GM21526 (cell line): ENCODE measurements at regions not wholly inside any gene's neighbourhood (a gene's known extent, or its start where the extent isn't known, plus 50 kb on each side); places are given as distances from the start of the nearest gene placed in this dataset.
"Not testable (repeated sequence)": the region's sequence is repeated elsewhere in the genome, so short reads cannot be mapped to it uniquely, and the experiment has no call there.

Experiments
- ATAC-seq: cut with Tn5 transposase; IDR thresholded peaks from one replicate; pipeline ENCODE4 v1.9.1; 2021; ENCODE audit warnings: moderate library complexity; ENCODE audit not compliant: unreplicated experiment, low FRiP score

DNA sequence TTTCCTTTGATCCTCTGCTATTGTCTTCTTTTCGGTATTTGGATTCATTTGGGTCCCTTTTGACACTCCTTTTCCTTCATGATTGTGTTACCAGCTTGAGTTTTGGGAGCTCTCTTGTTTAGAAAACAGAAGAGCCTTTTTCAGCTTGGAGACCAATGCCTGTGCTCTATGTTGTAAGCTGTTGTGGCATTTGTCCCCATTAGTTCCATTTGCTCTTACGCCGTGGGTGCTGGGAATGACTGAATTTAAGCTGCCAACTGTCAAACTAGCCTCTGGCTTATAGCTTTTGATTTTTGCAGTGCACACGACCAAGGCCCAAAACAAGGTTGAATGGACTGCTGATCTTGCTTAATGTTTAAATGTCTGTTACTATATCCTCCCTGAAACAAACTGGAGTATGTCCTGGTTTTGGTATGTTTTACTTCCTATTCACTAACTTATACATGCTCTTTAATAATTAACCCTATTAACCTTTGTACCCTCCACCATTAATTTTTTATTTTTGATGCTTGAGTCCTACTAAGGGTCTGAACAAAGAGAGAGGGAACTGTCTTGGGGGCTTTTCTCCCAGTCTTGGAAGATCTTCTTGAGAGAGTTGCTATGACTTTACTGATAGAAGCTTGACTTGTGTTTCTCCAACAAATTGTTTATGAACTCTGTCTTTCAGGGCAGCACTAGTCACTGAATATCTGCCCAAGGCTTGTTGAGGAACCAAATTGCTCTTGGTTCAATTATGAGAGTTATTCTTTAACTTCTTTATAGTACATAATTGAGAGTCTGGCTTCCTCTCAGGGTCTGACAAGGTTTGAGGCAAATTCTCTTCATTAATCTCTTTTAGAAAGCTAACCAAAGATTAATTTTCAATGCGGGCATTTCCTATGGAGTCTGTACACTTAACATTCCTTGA lies 100.3 kb upstream of the SIRPG start:
- ATAC-seq = no peak

DNA sequence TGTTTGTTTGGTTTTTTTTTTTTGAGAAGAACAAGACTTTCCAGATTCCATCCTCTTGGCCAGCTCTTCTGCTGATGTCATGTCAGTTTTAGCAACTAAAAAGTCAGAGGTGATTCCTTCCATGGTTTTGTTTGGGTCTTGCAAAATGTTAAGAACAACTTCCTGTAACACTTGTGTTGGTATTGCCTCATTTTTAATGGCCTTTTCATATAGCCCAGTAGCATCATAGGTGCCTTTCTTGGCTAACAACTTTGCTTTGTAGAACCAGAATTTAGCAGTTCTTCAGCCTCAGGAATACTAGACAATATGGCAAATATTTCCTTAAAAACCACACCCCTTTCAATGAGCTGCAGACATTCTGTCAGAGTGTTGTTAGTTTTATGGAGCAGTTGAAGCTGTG lies 99.5 kb upstream of the SIRPG start:
- no peak for ATAC-seq

GRCh38 chr20:1754749-1755148 lies 97.2 kb upstream of the SIRPG start:
- ATAC-seq = no peak

- no peak for ATAC-seq
Observed at GRCh38 chr20:1754306-1754705, 96.7 kb upstream of the SIRPG start.

DNA sequence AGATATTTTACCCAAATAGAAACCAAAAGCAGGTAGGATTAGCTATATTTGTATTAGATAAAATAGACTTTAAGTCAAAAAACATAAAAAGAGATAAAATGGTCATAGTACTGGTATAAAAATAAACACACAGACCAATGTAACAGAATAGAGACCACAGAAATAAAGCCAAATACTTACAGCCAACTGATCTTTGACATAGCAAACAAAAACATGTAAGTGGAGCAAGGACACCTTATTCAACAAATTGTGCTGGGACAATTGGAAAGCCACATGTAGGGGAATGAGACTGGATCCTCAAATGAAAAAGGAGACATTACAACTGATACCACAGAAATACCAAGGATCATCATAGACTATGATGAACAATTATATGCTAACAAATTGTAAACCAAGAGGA lies 94.5 kb upstream of the SIRPG start:
- no peak for ATAC-seq

DNA sequence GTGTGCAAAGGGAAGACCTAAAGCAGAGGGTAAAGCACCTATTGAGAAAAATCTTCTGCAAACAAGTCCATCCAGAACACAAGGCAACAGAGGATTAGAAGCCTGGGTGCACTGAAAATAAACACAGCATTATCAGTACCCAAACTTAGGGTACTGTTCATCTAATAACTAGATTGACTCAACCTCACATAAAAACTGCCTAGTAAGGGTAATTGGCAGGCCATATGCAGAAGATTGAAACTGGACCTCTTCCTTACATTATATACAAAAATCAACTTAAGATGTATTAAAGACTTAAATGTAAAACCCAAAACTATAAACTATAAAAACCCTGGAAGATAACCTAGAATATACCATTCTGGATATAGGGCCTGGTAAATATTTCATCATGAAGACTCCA lies 91.2 kb upstream of the SIRPG start:
- no peak for ATAC-seq

DNA sequence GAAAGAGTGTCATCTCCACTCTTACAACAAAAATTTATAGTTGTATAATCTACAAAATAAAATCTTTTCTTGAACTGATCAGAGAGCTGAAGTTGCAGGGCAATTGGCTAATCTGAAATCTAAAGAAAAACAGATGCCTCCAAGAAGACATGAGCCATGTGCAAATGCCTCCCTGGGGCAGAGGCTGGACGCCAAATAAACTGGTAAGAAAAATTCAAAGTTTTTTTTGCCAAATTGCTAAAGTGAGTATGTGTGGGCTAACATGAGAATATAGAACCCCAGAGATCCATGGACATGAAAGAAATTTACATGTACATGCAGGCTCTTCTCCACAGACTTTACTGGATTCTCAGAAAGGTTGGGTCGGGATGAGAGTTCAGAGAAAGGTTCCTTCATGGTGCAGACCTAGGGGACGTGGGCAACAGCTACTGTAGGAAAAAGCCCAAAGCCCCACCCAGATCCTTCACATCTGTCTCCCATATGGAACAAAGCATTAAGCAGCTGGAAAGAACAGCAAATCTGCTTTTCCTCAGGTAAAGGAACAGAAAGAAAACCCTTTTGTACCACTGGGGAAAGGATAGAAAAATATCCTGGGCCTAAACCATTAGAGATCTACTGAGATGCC lies 90.5 kb upstream of the SIRPG start:
- no peak for ATAC-seq

GRCh38 chr20:1742049-1742434 lies 84.5 kb upstream of the SIRPG start:
- ATAC-seq = not testable (repeated sequence)

DNA sequence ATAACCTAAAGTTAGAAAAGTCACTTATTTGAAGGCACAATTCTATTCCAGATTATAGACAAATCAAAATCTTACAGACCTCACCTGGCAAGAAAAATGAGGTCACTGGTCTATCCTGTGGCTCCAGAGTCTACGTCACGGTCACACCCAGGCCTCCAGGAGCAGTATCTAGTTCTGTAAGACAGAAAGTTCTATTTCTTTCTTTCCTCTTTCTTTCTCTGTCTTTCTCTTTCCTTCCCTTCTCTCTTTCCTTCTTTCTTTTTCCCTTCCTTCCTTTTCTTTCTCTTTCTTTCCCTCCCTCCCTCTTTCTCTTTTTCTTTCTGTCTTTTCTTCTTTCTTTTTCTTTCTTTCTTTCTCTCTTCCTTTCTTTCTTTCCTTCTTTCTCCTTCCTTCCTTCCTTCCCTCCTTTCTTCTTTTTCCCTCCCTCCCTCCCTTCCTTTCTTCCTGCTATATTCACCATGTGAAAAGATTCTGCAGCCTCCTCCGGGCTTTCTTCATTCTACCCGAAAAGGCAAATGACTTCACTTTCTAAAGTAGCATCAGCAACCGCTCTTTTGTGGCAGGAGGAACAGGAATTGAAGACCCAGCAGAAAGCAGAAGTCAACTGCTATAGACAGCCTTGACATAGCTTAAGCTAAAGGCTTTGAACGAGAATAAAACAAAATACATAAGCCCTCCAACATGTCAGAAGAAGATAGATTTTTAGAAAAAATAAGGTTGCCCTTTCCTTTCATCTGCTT lies 83.9 kb upstream of the SIRPG start:
- ATAC-seq = no peak

DNA sequence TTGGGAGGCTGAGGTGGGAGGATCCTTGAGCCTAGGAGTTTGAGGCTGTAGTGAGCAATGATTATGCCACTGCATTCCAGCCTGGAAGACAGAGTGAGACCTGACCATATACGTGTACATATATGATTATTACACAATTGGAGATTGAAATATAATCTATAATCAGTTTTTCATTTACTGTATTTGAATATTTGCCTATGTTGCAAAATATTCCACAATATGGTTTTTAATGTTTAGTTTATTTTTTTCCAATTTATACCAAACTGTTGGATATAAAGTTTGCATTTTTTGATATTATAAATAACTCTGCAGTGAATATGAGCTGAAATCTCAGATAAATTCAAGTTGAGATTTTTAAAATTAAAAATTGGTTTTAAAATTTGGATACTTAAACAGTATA lies 79.6 kb upstream of the SIRPG start:
- ATAC-seq = no peak

GRCh38 chr20:1735417-1736089 lies 78.0 kb upstream of the SIRPG start:
- no peak for ATAC-seq

DNA sequence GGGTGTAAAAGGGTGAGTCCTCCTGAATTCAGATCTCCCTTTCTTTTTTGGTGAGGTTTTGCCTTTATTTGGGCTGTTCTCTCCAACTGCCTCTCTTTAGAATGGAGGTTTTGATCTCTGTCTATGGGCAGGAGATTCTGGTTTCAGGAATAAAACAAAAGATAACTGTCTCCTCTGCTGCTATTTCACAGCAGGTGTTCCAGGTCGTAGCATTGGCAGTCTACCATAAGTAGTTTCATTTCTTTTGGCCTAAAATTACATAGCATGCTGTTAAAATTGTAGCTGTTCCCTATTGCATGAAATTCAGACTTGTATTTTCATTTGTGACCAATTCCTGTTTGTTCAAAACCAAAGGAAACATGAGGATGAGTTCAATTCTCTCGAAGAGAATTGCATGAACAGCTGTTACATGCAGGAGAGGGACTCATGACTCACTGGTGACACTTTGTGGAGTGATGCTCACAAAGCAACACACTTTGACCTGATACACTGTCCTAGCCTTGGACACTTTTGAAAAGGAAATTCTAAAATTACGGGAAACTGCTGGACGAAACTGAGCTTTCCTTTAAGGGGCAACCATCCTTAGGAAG lies 76.8 kb upstream of the SIRPG start:
- ATAC-seq = no peak

DNA sequence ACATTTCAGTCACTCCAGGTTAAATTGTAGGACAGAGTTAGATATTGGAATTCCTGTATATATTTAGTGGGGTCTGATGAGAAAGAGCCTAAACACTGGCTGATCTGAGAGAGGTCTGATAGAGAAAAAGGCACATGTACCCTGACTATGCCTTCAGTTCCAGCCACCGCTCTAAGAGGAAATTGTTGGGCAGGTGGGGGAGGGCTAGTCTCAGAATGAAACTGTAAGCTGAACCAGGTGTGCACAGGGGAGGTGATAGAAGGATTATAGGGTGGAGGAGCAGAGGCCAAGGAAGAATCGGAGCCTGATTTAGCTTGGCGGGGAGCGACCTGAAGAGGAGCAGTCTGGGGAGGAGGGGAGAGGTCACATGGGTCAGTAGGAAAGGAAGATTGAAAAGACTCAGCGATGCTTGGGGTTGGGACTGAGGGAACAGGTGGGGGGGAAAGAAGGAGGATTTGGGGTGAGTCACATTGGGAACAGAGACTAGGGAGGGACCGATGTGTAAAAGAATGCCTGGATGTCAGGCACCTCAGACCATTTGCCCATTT lies 74.3 kb upstream of the SIRPG start:
- not testable (repeated sequence) for ATAC-seq

DNA sequence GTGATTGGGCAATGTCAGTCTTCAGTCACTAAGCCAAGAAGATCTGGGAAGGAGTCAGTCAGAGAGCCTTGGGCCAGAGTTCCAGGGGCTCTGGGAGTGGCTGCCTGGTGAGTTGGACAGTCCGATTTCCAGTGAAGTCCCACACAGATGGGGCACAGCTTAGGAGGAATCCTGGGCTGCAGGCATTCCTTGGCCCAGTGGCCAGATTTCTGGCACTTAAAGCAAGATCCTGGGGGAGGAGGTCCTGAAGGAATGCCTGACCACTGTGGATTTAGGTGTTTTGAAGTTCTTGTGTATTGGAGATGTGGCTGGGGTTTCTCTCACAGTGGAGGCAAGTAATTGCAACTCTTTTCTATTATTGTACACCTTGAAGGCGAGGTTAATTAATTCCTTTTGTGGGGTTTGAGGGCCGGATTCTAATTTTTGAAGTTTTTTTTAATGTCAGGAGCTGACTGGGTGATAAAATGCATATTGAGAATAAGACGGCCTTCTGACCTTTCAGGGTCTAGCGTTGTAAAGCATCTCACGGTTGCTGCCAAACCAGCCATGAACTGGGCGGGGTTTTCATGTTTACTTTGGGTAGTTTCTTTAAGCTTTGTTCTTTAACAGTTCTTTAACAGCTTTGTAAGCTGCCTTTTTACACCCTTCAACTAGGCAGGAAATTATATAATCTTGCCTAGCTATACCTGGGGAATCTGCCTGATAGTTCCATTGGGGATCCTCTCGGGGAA lies 73.6 kb upstream of the SIRPG start:
- ATAC-seq = not testable (repeated sequence)

- not testable (repeated sequence) for ATAC-seq
Observed at GRCh38 chr20:1727303-1727702, 69.7 kb upstream of the SIRPG start.

- ATAC-seq = no peak
Observed at GRCh38 chr20:1724901-1725300, 67.3 kb upstream of the SIRPG start.

GRCh38 chr20:1722513-1723050 lies 65.0 kb upstream of the SIRPG start:
- ATAC-seq = no peak

DNA sequence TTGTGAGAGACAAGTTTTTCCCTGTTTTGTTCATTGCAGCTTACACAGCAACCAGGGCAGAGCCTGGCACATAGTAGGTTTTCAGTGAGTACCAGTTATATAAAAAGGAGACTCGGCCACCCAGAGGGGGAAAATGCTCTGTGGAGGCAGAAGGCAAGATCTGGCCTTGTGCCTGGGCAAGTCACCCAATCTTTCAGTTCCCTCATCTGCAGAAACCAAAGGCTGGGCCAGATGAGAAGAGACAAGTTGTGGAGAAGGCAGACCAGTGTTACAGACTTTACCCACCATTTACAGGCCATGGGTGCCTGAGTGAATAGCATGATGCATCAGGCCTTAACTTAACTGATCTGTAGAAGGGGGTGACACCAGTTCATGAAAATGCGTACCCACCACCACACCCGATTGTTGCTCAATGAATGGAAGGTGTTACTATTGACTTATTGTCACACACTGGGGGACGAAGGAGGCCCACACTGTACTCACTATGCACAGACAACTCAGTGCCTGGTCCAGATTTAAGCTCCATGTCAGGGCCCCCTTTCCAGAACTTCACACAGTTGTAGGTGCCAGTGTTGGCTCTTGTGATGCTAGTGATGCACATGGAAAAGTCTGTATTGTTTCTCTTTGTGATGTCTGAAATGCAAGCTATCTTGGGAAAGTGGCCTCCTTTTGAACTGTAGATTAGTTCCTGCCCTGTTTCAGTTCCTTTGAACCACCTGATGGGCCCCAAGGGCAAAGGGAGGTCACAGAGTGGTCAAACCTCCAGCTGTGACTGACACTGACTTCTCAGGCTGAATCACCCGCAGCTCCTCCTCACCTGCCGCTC lies 64.3 kb upstream of the SIRPG start:
- no peak for ATAC-seq
